PC-9 (cell line): ENCODE measurements at regions not wholly inside any gene's neighbourhood (a gene's known extent, or its start where the extent isn't known, plus 50 kb on each side); places are given as distances from the start of the nearest gene placed in this dataset.

Experiments
- BruUV-seq: library from RNA; stranded (reverse); fragments of 400-500 nt; replicated peaks from 2 replicates; lab custom pipeline; 2021; lab: Mats Ljungman, UMichigan
- CTCF ChIA-PET: fragments of 300-600 bp; sonication (Branson Sonifier 250); formaldehyde crosslinking; loops from one replicate; lab custom pipeline; 2022; ENCODE audit warnings: antibody characterized with exemption; lab: Charles Lee
- POLR2A ChIA-PET: fragments of 300-600 bp; sonication (Branson Sonifier 250); formaldehyde crosslinking; loops from one replicate; lab custom pipeline; 2022; ENCODE audit warnings: antibody characterized with exemption; ENCODE audit not compliant: unreplicated experiment; lab: Charles Lee
- DNase-seq, 2 experiments: peaks; one replicate each; pipeline versions ENCODE4 v3.0.0 to v3.0.0-alpha.2; 2015 to 2022; ENCODE audit warnings: mixed read lengths in 1 of 2
- H2AFZ ChIP-seq: fragments of 200-600 bp; sonication (generic); 2 replicates; pipeline ENCODE4 v1.8.1; 2017; ENCODE audit warnings: antibody characterized with exemption
- H3F3A ChIP-seq: fragments of 200-600 bp; sonication (generic); 2 replicates; pipeline ENCODE4 v1.8.1; 2017; ENCODE audit warnings: antibody characterized with exemption, mild to moderate bottlenecking, low read depth; ENCODE audit not compliant: insufficient read depth
- H3K27ac ChIP-seq: fragments of 200-600 bp; sonication (generic); 2 replicates; pipeline ENCODE4 v1.6.1; 2016; ENCODE audit warnings: mixed run types
- H3K27me3 ChIP-seq: fragments of 200-600 bp; sonication (generic); 2 replicates; pipeline ENCODE4 v1.6.1; 2016; ENCODE audit warnings: low read depth, mixed run types; ENCODE audit not compliant: insufficient read depth
- H3K36me3 ChIP-seq: fragments of 200-600 bp; sonication (generic); 2 replicates; pipeline ENCODE4 v1.6.1; 2016; ENCODE audit warnings: low read depth, mixed run types
- H3K4me1 ChIP-seq: fragments of 200-600 bp; sonication (generic); replicated peaks from 2 replicates; pipeline ENCODE4 v1.6.1; 2016; ENCODE audit warnings: mixed run types; ENCODE audit not compliant: insufficient read depth
- H3K4me2 ChIP-seq: fragments of 200-600 bp; sonication (generic); 2 replicates; pipeline ENCODE4 v1.6.1; 2017; ENCODE audit warnings: mixed run types
- H3K4me3 ChIP-seq: fragments of 200-600 bp; sonication (generic); 2 replicates; pipeline ENCODE4 v1.6.1; 2016; ENCODE audit warnings: mixed run types
- H3K79me2 ChIP-seq: fragments of 200-600 bp; sonication (generic); 2 replicates; pipeline ENCODE4 v1.6.1; 2017; ENCODE audit warnings: low read depth, mixed run types
- H3K9me2 ChIP-seq: fragments of 200-600 bp; sonication (generic); 2 replicates; pipeline ENCODE4 v1.8.1; 2017; ENCODE audit warnings: mild to moderate bottlenecking; ENCODE audit not compliant: insufficient read depth
- H3K9me3 ChIP-seq: fragments of 200-600 bp; sonication (generic); 2 replicates; pipeline ENCODE4 v1.8.1; 2016; ENCODE audit warnings: low read depth; ENCODE audit not compliant: insufficient read depth
- H4K20me1 ChIP-seq: fragments of 200-600 bp; sonication (generic); 2 replicates; pipeline ENCODE4 v1.8.1; 2017; ENCODE audit not compliant: insufficient read depth
- CTCF ChIP-seq: fragments of 200-600 bp; sonication (generic); conservative IDR thresholded peaks from 2 replicates; pipeline ENCODE4 v1.6.1; 2017; ENCODE audit warnings: mixed run types, antibody characterized with exemption, mild to moderate bottlenecking, moderate library complexity
- EZH2 ChIP-seq: fragments of 200-600 bp; sonication (generic); IDR thresholded peaks from 2 replicates; pipeline ENCODE4 v1.8.0; 2017; ENCODE audit warnings: antibody characterized with exemption, low read depth
- intact Hi-C: fragments of 100-400 bp; cut with micrococcal nuclease; formaldehyde crosslinking; loops from one replicate; pipeline ENCODE4 v1.10.0; 2022; ENCODE audit not compliant: unreplicated experiment

- Histone ChIP-seq H3F3A (no peaks in the 10 kb centered on the region), H3K9me2 (no peaks in the 10 kb centered on the region), H3K27me3 (peaks cover 63% of the 10 kb centered on the region), H3K36me3 (no peaks in the 10 kb centered on the region), H2AFZ (no peak overlapping the region), H3K79me2 (no peaks in the 10 kb centered on the region), H4K20me1 (0 out of 2 replicates have a peak, but pooled peaks cover 6% of the 10 kb centered on the region), H3K9me3 (no peaks in the 10 kb centered on the region), H3K4me3 (no peak overlapping the region), H3K4me1 (no peaks in the 10 kb centered on the region), H3K27ac (no peak overlapping the region), H3K4me2 (no peak overlapping the region)
- ChIA-PET CTCF (no interaction called here), POLR2A (no interaction called here)
- no TSS peak for BruUV-seq
- TF ChIP-seq CTCF (no peak), EZH2 (no peak)
- DNase-seq = no peak
- intact Hi-C loops = no loop called here
Measured at GRCh38 chr11:115965767-115966504, 461.7 kb upstream of the CADM1 start.

- 0 out of 2 replicates have a peak, but pooled peaks cover 6% of the 10 kb centered on the region for H4K20me1 ChIP-seq
- no peak overlapping the region for H2AFZ ChIP-seq
- no peak overlapping the region for H3K4me3 ChIP-seq
- TF ChIP-seq CTCF = no peak
- TF ChIP-seq EZH2 = no peak
- H3K4me2 ChIP-seq = no peak overlapping the region
- no peak for DNase-seq
- no peaks in the 10 kb centered on the region for H3K4me1 ChIP-seq
- ChIA-PET POLR2A (no interaction called here), CTCF (no interaction called here)
- no peaks in the 10 kb centered on the region for H3F3A ChIP-seq
- H3K36me3 ChIP-seq = no peaks in the 10 kb centered on the region
- no peak overlapping the region for H3K27ac ChIP-seq
- H3K9me3 ChIP-seq = no peaks in the 10 kb centered on the region
- intact Hi-C loops = no loop called here
- H3K9me2 ChIP-seq = no peaks in the 10 kb centered on the region
- H3K27me3 ChIP-seq = peaks cover 81% of the 10 kb centered on the region
- no TSS peak for BruUV-seq
- H3K79me2 ChIP-seq = no peaks in the 10 kb centered on the region
Measured at GRCh38 chr11:115964091-115964490, 459.9 kb upstream of the CADM1 start.

- H3K9me2 ChIP-seq = no peaks in the 10 kb centered on the region
- H3K4me2 ChIP-seq = no peak overlapping the region
- no peaks in the 10 kb centered on the region for H3K4me1 ChIP-seq
- H3K36me3 ChIP-seq = no peaks in the 10 kb centered on the region
- H3K9me3 ChIP-seq = no peaks in the 10 kb centered on the region
- intact Hi-C loops = no loop called here
- BruUV-seq = no TSS peak
- no peak overlapping the region for H3K27ac ChIP-seq
- no peak for DNase-seq
- H3K27me3 ChIP-seq = peaks cover 90% of the 10 kb centered on the region
- H3F3A ChIP-seq = no peaks in the 10 kb centered on the region
- TF ChIP-seq CTCF (no peak), EZH2 (no peak)
- no peak overlapping the region for H3K4me3 ChIP-seq
- POLR2A ChIA-PET = no interaction called here
- no peak overlapping the region for H2AFZ ChIP-seq
- 0 out of 2 replicates have a peak, but pooled peaks cover 6% of the 10 kb centered on the region for H4K20me1 ChIP-seq
- no peaks in the 10 kb centered on the region for H3K79me2 ChIP-seq
- CTCF ChIA-PET = no interaction called here
Measured at GRCh38 chr11:115963156-115963555, 458.9 kb upstream of the CADM1 start.
